MM.1S (cell line): ENCODE measurements at regions not wholly inside any gene's neighbourhood (a gene's known extent, or its start where the extent isn't known, plus 50 kb on each side); places are given as distances from the start of the nearest gene placed in this dataset.

ENCODE experiments used
- DNase-seq: peaks from one replicate; pipeline ENCODE4 v3.0.0-alpha.2; 2015
- H2AFZ ChIP-seq: fragments of 300-600 bp; sonication (generic); 2 replicates; pipeline ENCODE4 v1.6.0; 2016; ENCODE audit warnings: antibody characterized with exemption, low read length
- H3F3A ChIP-seq: fragments of 300-600 bp; sonication (generic); 2 replicates; pipeline ENCODE4 v1.6.1; 2016; ENCODE audit warnings: mild to moderate bottlenecking, antibody characterized with exemption, low read length, moderate library complexity, mixed read lengths; ENCODE audit not compliant: insufficient read depth
- H3K27ac ChIP-seq: fragments of 300-600 bp; sonication (generic); 2 replicates; pipeline ENCODE4 v1.5.1; 2016; ENCODE audit warnings: mild to moderate bottlenecking, low read length
- H3K27me3 ChIP-seq: fragments of 300-600 bp; sonication (generic); replicated peaks from 2 replicates; pipeline ENCODE4 v1.6.0; 2016; ENCODE audit warnings: low read length; ENCODE audit not compliant: insufficient read depth
- H3K36me3 ChIP-seq: fragments of 300-600 bp; sonication (generic); replicated peaks from 2 replicates; pipeline ENCODE4 v1.6.1; 2016; ENCODE audit warnings: mild to moderate bottlenecking, low read length, mixed read lengths; ENCODE audit not compliant: insufficient read depth
- H3K4me1 ChIP-seq: fragments of 300-600 bp; sonication (generic); 2 replicates; pipeline ENCODE4 v1.6.1; 2016; ENCODE audit warnings: low read length, mixed read lengths
- H3K4me2 ChIP-seq: fragments of 300-600 bp; sonication (generic); 2 replicates; pipeline ENCODE4 v1.6.0; 2016; ENCODE audit warnings: low read depth, low read length
- H3K4me3 ChIP-seq: fragments of 300-600 bp; sonication (generic); 2 replicates; pipeline ENCODE4 v1.5.1; 2016; ENCODE audit warnings: low read length, mixed read lengths
- H3K79me2 ChIP-seq: fragments of 300-600 bp; sonication (generic); 2 replicates; pipeline ENCODE4 v1.6.1; 2016; ENCODE audit warnings: mixed run types, low read length, mixed read lengths
- H3K9ac ChIP-seq: fragments of 300-600 bp; sonication (generic); 2 replicates; pipeline ENCODE4 v1.6.1; 2016; ENCODE audit warnings: low read length, mixed read lengths
- H3K9me2 ChIP-seq: fragments of 300-600 bp; sonication (generic); replicated peaks from 2 replicates; pipeline ENCODE4 v1.6.1; 2016; ENCODE audit warnings: mild to moderate bottlenecking, low read length, mixed read lengths; ENCODE audit not compliant: insufficient read depth
- H3K9me3 ChIP-seq: fragments of 300-600 bp; sonication (generic); replicated peaks from 2 replicates; pipeline ENCODE4 v1.6.1; 2016; ENCODE audit warnings: mild to moderate bottlenecking, low read length, mixed read lengths; ENCODE audit not compliant: insufficient read depth
- H4K20me1 ChIP-seq: fragments of 300-600 bp; sonication (generic); 2 replicates; pipeline ENCODE4 v1.6.1; 2016; ENCODE audit warnings: mild to moderate bottlenecking, low read length, moderate library complexity, mixed read lengths; ENCODE audit not compliant: insufficient read depth
- CTCF ChIP-seq: fragments of 300-600 bp; sonication (generic); IDR thresholded peaks from 2 replicates; pipeline ENCODE4 v1.5.1; 2016; ENCODE audit warnings: antibody characterized with exemption, low read length, mixed read lengths
- EZH2 ChIP-seq: fragments of 300-600 bp; sonication (generic); optimal IDR thresholded peaks from 2 replicates; pipeline ENCODE3; 2017; ENCODE audit warnings: low read depth, mild to moderate bottlenecking, antibody characterized with exemption, low read length, mixed read lengths
- EZH2phosphoT487 ChIP-seq: fragments of 300-600 bp; sonication (generic); IDR thresholded peaks from 2 replicates; pipeline ENCODE4 v1.6.1; 2018; ENCODE audit warnings: antibody characterized with exemption, low read length

GRCh38 chr7:156464339-156464738, 176.2 kb upstream of the RNF32 start:
- H3F3A ChIP-seq: no peaks in the 10 kb centered on the region
- no peak overlapping the region for H3K9ac ChIP-seq
- H3K27me3 ChIP-seq: peaks cover 19% of the 10 kb centered on the region
- no peak overlapping the region for H3K27ac ChIP-seq
- no peaks in the 10 kb centered on the region for H3K79me2 ChIP-seq
- no peaks in the 10 kb centered on the region for H3K9me3 ChIP-seq
- H3K9me2 ChIP-seq: no peaks in the 10 kb centered on the region
- no peak overlapping the region for H2AFZ ChIP-seq
- TF ChIP-seq EZH2 (no peak), EZH2phosphoT487 (no peak), CTCF (no peak)
- no peak for DNase-seq
- H4K20me1 ChIP-seq: no peaks in the 10 kb centered on the region
- H3K4me2 ChIP-seq: no peak overlapping the region
- no peak overlapping the region for H3K4me3 ChIP-seq
- no peaks in the 10 kb centered on the region for H3K4me1 ChIP-seq
- H3K36me3 ChIP-seq: no peaks in the 10 kb centered on the region

GRCh38 chr7:156463280-156463679, 177.3 kb upstream of the RNF32 start:
- Histone ChIP-seq H2AFZ (no peak overlapping the region), H3K9me2 (no peaks in the 10 kb centered on the region), H3K79me2 (no peaks in the 10 kb centered on the region), H3K36me3 (no peaks in the 10 kb centered on the region), H3K9ac (no peak overlapping the region), H3K4me1 (no peaks in the 10 kb centered on the region), H3K4me2 (no peak overlapping the region), H3K9me3 (no peaks in the 10 kb centered on the region), H3K27ac (no peak overlapping the region), H3K27me3 (peaks cover 19% of the 10 kb centered on the region), H3K4me3 (no peak overlapping the region), H4K20me1 (no peaks in the 10 kb centered on the region), H3F3A (no peaks in the 10 kb centered on the region)
- DNase-seq: no peak
- no peak for TF ChIP-seq EZH2
- TF ChIP-seq EZH2phosphoT487: no peak
- no peak for TF ChIP-seq CTCF

GRCh38 chr7:156461881-156462665, 178.5 kb upstream of the RNF32 start:
- TF ChIP-seq EZH2: no peak
- no peak for TF ChIP-seq CTCF
- TF ChIP-seq EZH2phosphoT487: no peak
- Histone ChIP-seq H3K27me3 (peaks cover 19% of the 10 kb centered on the region), H3K4me3 (no peak overlapping the region), H4K20me1 (no peaks in the 10 kb centered on the region), H3K9ac (no peak overlapping the region), H3K4me1 (no peaks in the 10 kb centered on the region), H3K9me3 (no peaks in the 10 kb centered on the region), H3K36me3 (no peaks in the 10 kb centered on the region), H2AFZ (no peak overlapping the region), H3K27ac (no peak overlapping the region), H3K9me2 (no peaks in the 10 kb centered on the region), H3F3A (no peaks in the 10 kb centered on the region), H3K79me2 (no peaks in the 10 kb centered on the region), H3K4me2 (no peak overlapping the region)
- no peak for DNase-seq
